HFFc6 (cell line): ENCODE measurements at regions not wholly inside any gene's neighbourhood (a gene's known extent, or its start where the extent isn't known, plus 50 kb on each side); places are given as distances from the start of the nearest gene placed in this dataset.

ENCODE experiments used
- DNase-seq: peaks from one replicate; pipeline ENCODE4 v3.0.0-alpha.2; 2018
- H3K27ac Mint-ChIP-seq: 2 replicates; pipeline ENCODE4 v1.8.0; 2020; ENCODE audit warnings: mild to moderate bottlenecking, mixed read lengths
- H3K27me3 Mint-ChIP-seq: 2 replicates; pipeline ENCODE4 v1.8.0; 2021; ENCODE audit warnings: mild to moderate bottlenecking, moderate library complexity, mixed read lengths; ENCODE audit not compliant: insufficient read depth
- H3K36me3 Mint-ChIP-seq: 2 replicates; pipeline ENCODE4 v1.8.0; 2021; ENCODE audit warnings: low read depth, mixed read lengths
- H3K4me1 Mint-ChIP-seq: 2 replicates; pipeline ENCODE4 v1.8.0; 2020; ENCODE audit warnings: low read depth, mixed read lengths
- H3K4me3 Mint-ChIP-seq: 2 replicates; pipeline ENCODE4 v1.8.0; 2020; ENCODE audit warnings: mild to moderate bottlenecking, moderate library complexity, mixed read lengths
- H3K9me3 Mint-ChIP-seq: 2 replicates; pipeline ENCODE4 v1.8.0; 2020; ENCODE audit warnings: mild to moderate bottlenecking, mixed read lengths
- CTCF ChIP-seq: fragments of 200-600 bp; sonication (generic); IDR thresholded peaks from 2 replicates; pipeline ENCODE4 v1.5.0; 2021; ENCODE audit warnings: antibody characterized with exemption, mild to moderate bottlenecking

GRCh38 chr19:27911122-27911898 lies 1301.6 kb downstream of the UQCRFS1 start:
- no peaks in the 10 kb centered on the region; the same call in 1 of the 2 replicates for H3K27me3 Mint-ChIP-seq
- no peak overlapping the region for H3K27ac Mint-ChIP-seq
- H3K4me3 Mint-ChIP-seq, result no peak overlapping the region
- peaks cover 37% of the 10 kb centered on the region for H3K9me3 Mint-ChIP-seq
- TF ChIP-seq CTCF, result no peak
- H3K4me1 Mint-ChIP-seq, result no peaks in the 10 kb centered on the region
- DNase-seq, result no peak
- no peaks in the 10 kb centered on the region for H3K36me3 Mint-ChIP-seq

GRCh38 chr19:27909861-27910260 lies 1303.1 kb downstream of the UQCRFS1 start:
- DNase-seq, result no peak
- TF ChIP-seq CTCF, result no peak
- no peaks in the 10 kb centered on the region; the same call in 1 of the 2 replicates for H3K27me3 Mint-ChIP-seq
- no peaks in the 10 kb centered on the region for H3K36me3 Mint-ChIP-seq
- H3K4me1 Mint-ChIP-seq, result no peaks in the 10 kb centered on the region
- H3K4me3 Mint-ChIP-seq, result no peak overlapping the region
- no peak overlapping the region for H3K27ac Mint-ChIP-seq
- H3K9me3 Mint-ChIP-seq, result peaks cover 44% of the 10 kb centered on the region

- no peak for DNase-seq
- Mint-ChIP-seq H3K27me3 (no peaks in the 10 kb centered on the region; the same call in 1 of the 2 replicates), H3K9me3 (peaks cover 49% of the 10 kb centered on the region), H3K36me3 (no peaks in the 10 kb centered on the region), H3K4me1 (no peaks in the 10 kb centered on the region), H3K4me3 (no peak overlapping the region), H3K27ac (no peak overlapping the region)
- no peak for TF ChIP-seq CTCF
Measured at GRCh38 chr19:27909185-27909840, 1303.6 kb downstream of the UQCRFS1 start.

- no peak for DNase-seq
- Mint-ChIP-seq H3K36me3 (0 out of 2 replicates have a peak, but pooled peaks cover 1% of the 10 kb centered on the region), H3K9me3 (peaks cover 47% of the 10 kb centered on the region), H3K4me1 (no peaks in the 10 kb centered on the region), H3K27me3 (peaks cover 2% of the 10 kb centered on the region; the same call in 1 of the 2 replicates), H3K4me3 (no peak overlapping the region), H3K27ac (no peak overlapping the region)
- TF ChIP-seq CTCF, result no peak
Measured at GRCh38 chr19:27906081-27906480, 1306.9 kb downstream of the UQCRFS1 start.

GRCh38 chr19:27905074-27905473 lies 1307.9 kb downstream of the UQCRFS1 start:
- Mint-ChIP-seq H3K36me3 (0 out of 2 replicates have a peak, but pooled peaks cover 6% of the 10 kb centered on the region), H3K9me3 (peaks cover 49% of the 10 kb centered on the region)

More at GRCh38 chr19:27905074-27905473, 1307.9 kb downstream of the UQCRFS1 start:
- H3K27me3 Mint-ChIP-seq, result peaks cover 2% of the 10 kb centered on the region; the same call in 1 of the 2 replicates
- H3K27ac Mint-ChIP-seq, result no peak overlapping the region
- no peak for DNase-seq
- no peaks in the 10 kb centered on the region for H3K4me1 Mint-ChIP-seq
- TF ChIP-seq CTCF, result no peak
- no peak overlapping the region for H3K4me3 Mint-ChIP-seq
